BLaER1 (cell line): ENCODE measurements at regions not wholly inside any gene's neighbourhood (a gene's known extent, or its start where the extent isn't known, plus 50 kb on each side); places are given as distances from the start of the nearest gene placed in this dataset.
"Not testable (repeated sequence)": the region's sequence is repeated elsewhere in the genome, so short reads cannot be mapped to it uniquely, and the experiment has no call there.

ENCODE experiments used
- H3K27ac ChIP-seq: shearing (Covaris generic); formaldehyde crosslinking; 2 replicates; pipeline ENCODE4 v1.8.1; 2022
- H3K27me3 ChIP-seq: shearing (Covaris generic); formaldehyde crosslinking; 2 replicates; pipeline ENCODE4 v1.8.1; 2022
- H3K36me3 ChIP-seq: shearing (Covaris generic); formaldehyde crosslinking; 2 replicates; pipeline ENCODE4 v1.8.1; 2022
- H3K4me1 ChIP-seq: shearing (Covaris generic); formaldehyde crosslinking; 2 replicates; pipeline ENCODE4 v1.8.1; 2022
- H3K4me2 ChIP-seq: shearing (Covaris generic); formaldehyde crosslinking; 2 replicates; pipeline ENCODE4 v1.8.1; 2022
- H3K4me3 ChIP-seq: shearing (Covaris generic); formaldehyde crosslinking; 2 replicates; pipeline ENCODE4 v1.8.1; 2022
- H3K9ac ChIP-seq: shearing (Covaris generic); formaldehyde crosslinking; 2 replicates; pipeline ENCODE4 v1.8.1; 2022
- H3K9me3 ChIP-seq: shearing (Covaris generic); formaldehyde crosslinking; 2 replicates; pipeline ENCODE4 v1.8.1; 2022
- H4K20me1 ChIP-seq: shearing (Covaris generic); formaldehyde crosslinking; 2 replicates; pipeline ENCODE4 v1.8.1; 2022
- Cebpa-rat ChIP-seq: shearing (Covaris generic); IDR thresholded peaks from 2 replicates; pipeline ENCODE4 v1.8.1; 2022

DNA sequence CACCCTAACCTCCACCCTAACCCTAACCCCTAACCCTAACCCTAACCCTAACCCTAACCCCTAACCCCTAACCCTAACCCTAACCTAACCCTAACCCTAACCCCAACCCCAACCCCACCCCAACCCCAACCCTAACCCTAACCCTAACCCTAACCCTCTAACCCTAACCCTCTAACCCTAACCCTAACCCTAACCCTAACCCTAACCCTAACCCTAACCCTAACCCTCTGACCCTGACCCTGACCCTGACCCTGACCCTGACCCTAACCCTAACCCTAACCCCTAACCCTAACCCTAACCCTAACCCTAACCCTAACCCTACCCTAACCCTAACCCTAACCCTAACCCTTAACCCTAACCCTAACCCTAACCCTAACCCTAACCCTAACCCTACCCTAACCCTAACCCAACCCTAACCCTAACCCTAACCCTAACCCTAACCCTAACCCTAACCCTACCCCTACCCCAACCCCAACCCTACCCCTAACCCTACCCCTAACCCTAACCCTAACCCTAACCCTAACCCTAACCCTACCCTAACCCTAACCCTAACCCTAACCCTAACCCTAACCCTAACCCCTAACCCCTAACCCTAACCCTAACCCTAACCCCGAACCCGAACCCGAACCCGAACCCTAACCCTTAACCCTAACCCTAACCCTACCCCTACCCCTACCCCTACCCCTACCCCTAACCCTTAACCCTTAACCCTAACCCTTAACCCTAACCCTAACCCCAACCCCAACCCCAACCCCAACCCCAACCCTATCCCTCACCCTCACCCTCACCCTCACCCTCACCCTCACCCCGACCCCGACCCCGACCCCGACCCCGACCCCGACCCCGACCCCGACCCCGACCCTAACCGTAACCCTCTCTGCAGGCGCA, 186.2 kb upstream of the CHL1 start:
- not testable (repeated sequence) for H3K4me3 ChIP-seq, H3K9me3 ChIP-seq, H3K27me3 ChIP-seq, H3K9ac ChIP-seq, H4K20me1 ChIP-seq, H3K4me1 ChIP-seq, H3K4me2 ChIP-seq, H3K36me3 ChIP-seq, H3K27ac ChIP-seq

DNA sequence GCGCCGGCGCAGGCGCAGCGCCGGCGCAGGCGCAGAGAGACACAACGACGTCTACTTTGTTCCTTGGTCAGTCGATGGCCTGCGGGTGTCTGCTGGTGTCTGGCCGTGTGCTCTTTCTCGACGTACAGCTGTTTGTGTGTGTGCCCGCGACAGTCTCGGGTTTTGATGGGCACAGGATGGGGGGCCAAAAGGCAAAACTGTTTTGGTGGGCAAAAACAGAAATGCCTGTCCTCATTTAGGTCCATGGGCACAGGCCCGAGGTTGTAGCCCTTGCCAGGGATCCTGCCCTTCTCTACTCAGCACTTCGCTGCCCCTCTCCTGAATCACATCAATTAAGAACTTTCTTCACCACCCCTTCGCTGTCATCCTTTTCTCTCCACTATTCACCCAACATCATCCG, 184.8 kb upstream of the CHL1 start:
- Histone ChIP-seq H3K9ac (no peak overlapping the region), H3K27ac (0 out of 2 replicates have a peak overlapping the region, but pooled peaks have one; percentile 41), H3K4me3 (peak overlapping the region; percentile 52; the same call in 1 of the 2 replicates), H3K9me3 (no peaks in the 10 kb centered on the region; the same call in 1 of the 2 replicates), H3K36me3 (no peaks in the 10 kb centered on the region), H3K4me1 (no peaks in the 10 kb centered on the region), H4K20me1 (no peaks in the 10 kb centered on the region), H3K27me3 (no peaks in the 10 kb centered on the region), H3K4me2 (peak overlapping the region; percentile 26; the same call in 1 of the 2 replicates)
- TF ChIP-seq Cebpa-rat, result no peak

DNA sequence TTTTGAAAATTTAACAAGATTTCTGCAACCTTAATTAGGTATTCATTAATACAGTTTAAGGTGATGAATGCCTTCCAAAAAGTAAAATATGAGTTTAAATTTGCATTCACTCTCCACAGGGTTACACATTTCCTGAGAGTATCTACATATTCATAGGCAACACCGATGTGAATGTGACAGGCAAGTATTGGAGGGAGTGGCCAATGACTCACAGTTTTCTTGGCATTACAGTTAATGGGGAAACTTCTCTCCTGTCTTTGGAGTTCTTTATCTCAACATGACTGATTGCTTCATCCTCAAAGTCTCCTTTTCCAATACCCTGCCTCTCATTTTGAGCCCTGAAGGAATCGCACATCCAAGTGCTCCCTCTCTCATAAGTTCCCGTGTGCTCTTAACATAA, 181.9 kb upstream of the CHL1 start:
- Histone ChIP-seq H4K20me1 (no peaks in the 10 kb centered on the region), H3K4me3 (no peak overlapping the region), H3K27ac (no peak overlapping the region), H3K9ac (no peak overlapping the region), H3K36me3 (no peaks in the 10 kb centered on the region), H3K4me2 (no peak overlapping the region), H3K9me3 (no peaks in the 10 kb centered on the region; the same call in 1 of the 2 replicates), H3K4me1 (no peaks in the 10 kb centered on the region), H3K27me3 (no peaks in the 10 kb centered on the region)
- no peak for TF ChIP-seq Cebpa-rat

DNA sequence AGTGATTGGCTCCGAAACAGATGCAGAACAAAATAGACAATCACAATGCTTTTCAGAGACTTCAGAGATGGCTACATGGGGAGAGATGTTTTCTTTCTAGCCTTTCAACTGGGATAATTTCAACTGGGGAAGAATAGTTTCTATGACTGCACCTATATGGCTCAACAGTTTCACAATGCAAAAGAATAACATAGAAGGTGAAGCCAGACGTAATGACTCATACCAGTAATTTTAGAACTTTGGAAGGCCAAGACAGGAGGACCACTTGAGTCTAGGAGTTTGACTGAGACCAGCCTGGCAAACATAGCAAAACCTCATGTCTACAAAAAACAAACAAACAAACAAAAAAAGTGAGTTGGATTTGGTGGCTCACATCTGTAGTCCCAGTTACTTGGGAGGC, 180.2 kb upstream of the CHL1 start:
- Histone ChIP-seq H3K4me2 (no peak overlapping the region), H3K4me1 (no peaks in the 10 kb centered on the region), H3K9ac (no peak overlapping the region), H4K20me1 (no peaks in the 10 kb centered on the region), H3K27me3 (no peaks in the 10 kb centered on the region), H3K4me3 (no peak overlapping the region), H3K36me3 (no peaks in the 10 kb centered on the region), H3K9me3 (no peaks in the 10 kb centered on the region), H3K27ac (no peak overlapping the region)
- no peak for TF ChIP-seq Cebpa-rat

DNA sequence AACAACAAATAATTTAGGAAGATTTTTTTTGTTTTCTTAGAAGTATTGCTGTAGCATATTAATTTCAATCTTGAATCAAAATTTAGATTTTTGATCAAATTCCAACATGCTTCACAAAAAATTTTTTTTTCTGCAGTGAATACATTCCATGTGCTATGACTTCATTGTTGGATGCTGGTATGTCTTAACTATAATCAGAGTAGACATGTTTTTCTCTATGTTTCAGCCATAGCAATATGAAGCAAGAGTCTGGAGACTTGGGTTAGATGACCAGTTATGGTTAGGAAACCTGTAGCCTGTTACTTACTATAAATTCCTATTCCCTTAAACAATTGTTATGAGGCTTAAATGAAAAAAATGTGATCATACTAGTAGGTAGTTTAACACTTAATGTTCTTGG, 176.1 kb upstream of the CHL1 start:
- H3K4me3 ChIP-seq, result no peak overlapping the region
- H3K9ac ChIP-seq, result no peak overlapping the region
- H3K4me1 ChIP-seq, result no peaks in the 10 kb centered on the region
- H4K20me1 ChIP-seq, result no peaks in the 10 kb centered on the region
- TF ChIP-seq Cebpa-rat, result no peak
- H3K9me3 ChIP-seq, result no peaks in the 10 kb centered on the region
- no peaks in the 10 kb centered on the region for H3K36me3 ChIP-seq
- H3K27me3 ChIP-seq, result no peaks in the 10 kb centered on the region
- H3K27ac ChIP-seq, result no peak overlapping the region
- H3K4me2 ChIP-seq, result no peak overlapping the region

DNA sequence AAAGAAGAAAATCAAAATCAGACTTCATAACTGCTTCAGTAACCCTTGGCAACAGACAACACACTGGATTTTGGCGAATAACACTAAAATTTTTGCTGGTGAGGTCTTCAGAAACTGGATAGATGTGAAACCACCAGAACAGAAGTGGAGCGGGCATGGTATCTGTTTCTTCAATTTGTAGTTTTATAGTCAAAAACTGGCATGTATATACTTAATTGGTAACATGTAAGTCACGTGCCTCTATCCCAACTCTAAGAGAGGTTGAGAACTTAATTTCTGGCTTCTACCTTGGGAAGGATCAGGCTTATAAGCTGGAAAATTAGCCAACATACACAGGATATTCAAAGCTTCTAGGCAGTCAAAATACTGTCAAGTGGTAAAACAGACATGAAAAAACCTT, 172.6 kb upstream of the CHL1 start:
- no peak overlapping the region for H3K9ac ChIP-seq
- no peak overlapping the region for H3K27ac ChIP-seq
- H3K27me3 ChIP-seq, result no peaks in the 10 kb centered on the region
- no peaks in the 10 kb centered on the region for H3K4me1 ChIP-seq
- H4K20me1 ChIP-seq, result no peaks in the 10 kb centered on the region
- no peaks in the 10 kb centered on the region for H3K9me3 ChIP-seq
- no peak for TF ChIP-seq Cebpa-rat
- no peak overlapping the region for H3K4me2 ChIP-seq
- H3K4me3 ChIP-seq, result no peak overlapping the region
- H3K36me3 ChIP-seq, result no peaks in the 10 kb centered on the region

DNA sequence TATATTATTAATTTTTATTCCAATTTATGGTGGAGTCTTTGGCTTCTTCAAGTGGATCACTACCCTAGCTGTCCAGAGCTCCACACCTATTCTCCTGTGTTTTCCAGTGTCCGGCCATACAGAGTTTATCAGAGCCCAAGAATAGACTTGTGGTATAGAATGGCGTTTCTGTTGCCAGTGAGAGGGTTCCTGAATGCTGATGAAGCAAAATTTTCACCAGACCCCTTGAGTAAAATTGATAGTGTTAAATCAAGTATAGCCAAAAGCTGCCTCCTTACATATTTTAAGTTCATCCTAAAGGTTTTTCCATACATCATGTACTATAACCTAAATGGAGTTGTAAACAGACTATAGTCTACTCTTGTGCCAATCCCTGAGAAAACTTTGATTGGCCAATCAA, 171.5 kb upstream of the CHL1 start:
- H3K4me3 ChIP-seq, result no peak overlapping the region
- H3K27me3 ChIP-seq, result no peaks in the 10 kb centered on the region
- TF ChIP-seq Cebpa-rat, result no peak
- no peak overlapping the region for H3K4me2 ChIP-seq
- H3K9me3 ChIP-seq, result no peaks in the 10 kb centered on the region
- H3K36me3 ChIP-seq, result no peaks in the 10 kb centered on the region
- no peak overlapping the region for H3K27ac ChIP-seq
- no peaks in the 10 kb centered on the region for H3K4me1 ChIP-seq
- no peak overlapping the region for H3K9ac ChIP-seq
- no peaks in the 10 kb centered on the region for H4K20me1 ChIP-seq

DNA sequence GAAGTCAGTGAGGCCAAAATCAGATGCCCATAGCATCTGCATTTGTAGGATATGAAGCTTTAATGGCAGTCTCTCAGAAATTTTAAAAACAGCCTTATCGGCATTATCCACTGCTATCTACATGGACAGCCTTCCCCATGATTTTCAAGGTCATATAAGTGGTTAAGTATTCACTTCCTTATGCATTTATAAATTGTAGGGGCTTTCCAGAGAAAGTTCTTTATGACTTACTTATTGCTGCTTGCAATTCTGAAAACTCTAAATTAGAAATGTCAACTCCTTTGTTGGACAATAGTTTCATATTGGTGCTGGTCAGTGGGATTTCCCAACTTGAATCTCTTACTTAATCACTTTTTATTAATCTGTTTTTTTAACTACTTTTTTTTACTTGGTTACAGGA, 160.6 kb upstream of the CHL1 start:
- H3K4me3 ChIP-seq, H4K20me1 ChIP-seq, H3K4me1 ChIP-seq, H3K27me3 ChIP-seq, H3K9me3 ChIP-seq, H3K9ac ChIP-seq, H3K36me3 ChIP-seq, H3K27ac ChIP-seq, H3K4me2 ChIP-seq: not testable (repeated sequence)

DNA sequence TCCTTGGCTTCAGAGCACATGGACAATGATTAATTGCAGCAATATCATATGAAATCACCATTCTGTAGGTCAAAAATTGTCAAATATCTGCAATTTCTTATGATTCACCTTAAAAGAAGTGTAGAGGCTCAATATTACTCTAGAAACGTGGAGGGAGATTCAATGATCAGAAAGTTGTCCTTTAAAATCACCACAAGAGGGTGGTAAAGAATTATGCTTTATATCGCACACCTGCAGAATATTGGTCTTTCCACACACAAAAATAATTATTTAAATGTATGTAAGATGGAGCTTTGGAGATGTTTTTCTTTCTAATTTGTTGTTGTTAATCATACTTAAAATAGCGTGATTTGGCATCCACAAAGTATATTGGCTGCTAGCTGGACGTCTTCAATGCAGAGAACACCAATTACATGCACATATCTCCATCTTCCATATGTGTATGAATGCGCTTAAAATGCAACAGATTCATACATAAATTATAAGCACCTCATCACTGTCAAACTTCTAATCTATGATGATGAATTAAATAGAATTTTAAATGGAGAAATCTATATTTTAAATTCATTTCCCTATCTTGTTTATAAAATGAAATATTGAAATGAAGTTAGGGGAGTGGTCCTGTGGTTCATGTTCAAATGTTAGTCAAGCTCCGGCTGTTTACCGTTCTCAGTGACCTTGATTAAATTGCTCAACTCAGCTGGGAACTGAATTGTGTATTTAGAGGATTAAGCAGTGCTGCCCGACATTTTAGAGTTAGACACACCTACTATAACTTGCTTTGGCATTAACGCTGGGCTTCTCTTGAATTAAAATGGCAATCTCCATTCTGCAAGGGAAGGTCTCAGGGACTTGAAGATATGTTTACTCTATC, 153.5 kb upstream of the CHL1 start:
- H3K9ac ChIP-seq, H3K27me3 ChIP-seq, H3K4me3 ChIP-seq, H3K4me1 ChIP-seq, H3K9me3 ChIP-seq, H3K36me3 ChIP-seq, H3K27ac ChIP-seq, H4K20me1 ChIP-seq, H3K4me2 ChIP-seq: not testable (repeated sequence)

DNA sequence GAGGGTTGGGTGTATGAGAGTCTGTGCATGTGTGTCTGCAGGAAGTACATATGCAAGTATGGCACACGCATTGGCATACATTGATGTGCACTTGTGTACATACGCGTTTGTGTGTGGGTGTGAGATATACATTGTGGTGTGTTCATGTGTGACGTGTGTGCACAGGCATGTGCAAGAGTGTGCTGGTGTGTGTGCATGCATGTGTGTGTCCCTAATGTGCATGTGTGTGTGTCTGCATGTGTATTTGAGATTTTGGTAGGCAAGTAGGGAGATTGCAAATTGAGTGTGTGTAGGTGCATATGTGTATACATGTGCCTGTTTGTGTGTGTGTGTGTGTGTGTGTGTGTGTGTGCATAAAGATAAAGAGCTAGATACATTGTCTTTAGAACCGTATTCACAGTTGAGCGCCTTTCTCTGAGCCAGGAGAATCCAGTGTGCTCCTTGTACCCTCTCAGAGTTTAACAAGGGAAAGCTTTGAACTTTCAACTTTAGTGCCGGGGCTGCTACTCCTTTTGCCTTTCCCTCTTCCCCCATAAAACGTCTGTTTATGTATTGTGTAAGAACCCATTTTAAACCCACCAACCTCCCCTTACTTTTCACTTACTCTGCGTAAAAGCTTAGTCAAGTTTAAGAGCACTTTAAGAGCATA, 152.4 kb upstream of the CHL1 start:
- no peaks in the 10 kb centered on the region for H3K27me3 ChIP-seq
- H3K9me3 ChIP-seq, result no peaks in the 10 kb centered on the region
- H3K27ac ChIP-seq, result no peak overlapping the region
- no peak overlapping the region for H3K9ac ChIP-seq
- TF ChIP-seq Cebpa-rat, result no peak
- no peak overlapping the region for H3K4me3 ChIP-seq
- H3K36me3 ChIP-seq, result no peaks in the 10 kb centered on the region
- H3K4me1 ChIP-seq, result no peaks in the 10 kb centered on the region
- H4K20me1 ChIP-seq, result no peaks in the 10 kb centered on the region
- no peak overlapping the region for H3K4me2 ChIP-seq

DNA sequence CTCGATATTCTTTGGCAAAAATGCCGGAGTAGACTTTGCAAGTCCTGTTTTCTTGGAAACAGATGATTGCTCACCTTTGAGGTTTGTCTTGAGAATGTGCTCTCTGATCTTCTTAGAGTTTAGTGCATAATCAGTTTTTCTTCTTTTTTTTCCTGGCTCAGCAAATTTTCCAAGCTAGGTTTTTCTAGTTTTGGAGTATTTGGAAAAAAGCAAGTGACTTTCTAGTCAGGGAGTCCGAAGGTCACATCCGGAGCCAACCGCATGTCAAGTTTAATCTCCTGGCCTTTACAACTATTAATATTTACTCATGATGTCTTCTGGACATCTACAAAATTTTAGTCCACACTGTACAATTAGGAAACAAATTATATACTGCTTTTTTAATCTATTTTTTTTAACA, 151.6 kb upstream of the CHL1 start:
- not testable (repeated sequence) for H3K9ac ChIP-seq, H3K27ac ChIP-seq, H3K36me3 ChIP-seq, H3K9me3 ChIP-seq, H3K27me3 ChIP-seq, H3K4me2 ChIP-seq, H3K4me1 ChIP-seq, H3K4me3 ChIP-seq, H4K20me1 ChIP-seq
